GM12864 (cell line): ENCODE measurements at regions not wholly inside any gene's neighbourhood (a gene's known extent, or its start where the extent isn't known, plus 50 kb on each side); places are given as distances from the start of the nearest gene placed in this dataset.
"Not testable (repeated sequence)": the region's sequence is repeated elsewhere in the genome, so short reads cannot be mapped to it uniquely, and the experiment has no call there.

Experiments
- DNase-seq: peaks from one replicate; pipeline ENCODE4 v3.0.0-alpha.2; 2011; ENCODE audit warnings: low read depth
- H3K4me3 ChIP-seq: 2 replicates; pipeline ENCODE4 v1.5.1; 2011; ENCODE audit warnings: mild to moderate bottlenecking, low read depth, low read length, control low read depth
- CTCF ChIP-seq: IDR thresholded peaks from 2 replicates; pipeline ENCODE4 v1.5.1; 2011; ENCODE audit warnings: low read depth, mild to moderate bottlenecking, moderate library complexity, low read length, control low read depth, inconsistent platforms; ENCODE audit errors: missing control alignments

DNA sequence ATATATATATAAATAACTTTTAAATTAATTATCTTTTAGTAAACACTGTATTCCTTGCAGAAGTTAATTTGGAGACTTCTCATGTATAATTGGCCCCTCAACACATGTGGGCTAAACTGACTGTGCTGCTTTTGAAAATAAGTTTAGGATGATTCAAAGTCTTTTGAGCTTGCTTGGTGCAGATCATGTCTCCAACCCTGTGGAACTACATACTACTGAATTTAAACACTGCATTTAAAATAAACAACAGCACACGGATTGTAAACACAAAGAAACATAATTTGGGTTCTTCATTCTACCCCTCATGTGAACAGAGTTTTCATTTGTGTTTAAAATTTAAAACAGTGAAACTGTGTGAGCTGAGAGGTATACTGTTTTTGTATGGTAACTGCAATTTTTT, 167.7 kb downstream of the DDX1 start:
- TF ChIP-seq CTCF = no peak
- DNase-seq = no peak
- H3K4me3 ChIP-seq = no peak overlapping the region

GRCh38 chr2:15759791-15760190, 168.1 kb downstream of the DDX1 start:
- DNase-seq, H3K4me3 ChIP-seq: not testable (repeated sequence)

DNA sequence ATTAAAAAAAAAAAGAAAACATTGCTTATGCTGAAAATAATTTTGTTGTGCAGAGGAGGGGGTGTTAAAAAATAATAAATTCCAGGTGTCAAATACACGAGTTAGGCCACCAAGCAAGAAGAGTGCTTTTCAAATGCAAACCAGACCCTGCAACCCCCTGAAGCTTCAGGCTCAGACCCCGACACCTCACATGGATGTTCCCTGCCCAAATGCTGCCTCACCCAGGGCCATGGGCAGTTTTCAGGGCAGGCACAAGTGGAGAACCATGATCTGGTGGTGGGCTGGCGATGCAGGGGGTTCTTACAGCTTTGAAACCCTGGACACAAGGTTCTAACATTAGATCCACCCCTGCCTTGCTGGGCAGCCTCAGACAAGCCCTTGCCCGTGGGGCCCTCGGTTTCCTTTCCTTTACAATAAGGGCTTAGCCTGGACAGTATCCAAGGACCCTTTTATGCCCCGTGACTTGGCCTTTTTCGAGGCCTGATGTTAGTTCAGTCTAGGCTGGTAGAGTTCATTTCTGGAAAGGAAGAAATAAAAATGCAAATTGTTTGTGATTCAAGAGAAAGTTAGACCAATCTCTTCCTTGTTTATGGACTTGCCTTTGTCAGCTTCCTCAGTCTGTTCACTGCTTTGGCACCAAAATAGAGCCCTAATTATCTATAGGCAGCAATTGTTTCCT, 168.7 kb downstream of the DDX1 start:
- no peak for DNase-seq
- TF ChIP-seq CTCF = no peak
- no peak overlapping the region for H3K4me3 ChIP-seq

GRCh38 chr2:15761056-15761455, 169.4 kb downstream of the DDX1 start:
- no peak overlapping the region for H3K4me3 ChIP-seq
- DNase-seq = no peak
- TF ChIP-seq CTCF = no peak

DNA sequence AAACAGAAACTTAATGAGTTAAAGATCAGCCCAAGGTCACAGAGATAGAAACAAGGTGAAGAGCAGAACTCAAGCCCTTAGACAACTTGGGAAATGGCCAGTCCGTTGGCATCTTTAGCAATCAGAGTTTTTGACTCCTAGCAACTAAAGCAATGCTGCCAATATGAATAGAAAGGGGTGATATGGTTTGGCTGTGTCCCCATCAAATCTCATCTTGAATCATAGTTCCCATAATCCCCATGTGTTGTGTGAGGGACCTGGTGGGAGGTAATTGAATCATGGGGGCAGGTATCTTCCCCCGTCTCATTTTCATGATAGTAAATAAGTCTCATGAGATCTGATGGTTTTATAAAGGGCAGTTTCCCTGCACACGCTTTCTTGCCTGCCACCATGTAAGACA, 170.2 kb downstream of the DDX1 start:
- TF ChIP-seq CTCF = no peak
- no peak for DNase-seq
- H3K4me3 ChIP-seq = no peak overlapping the region

- no peak overlapping the region for H3K4me3 ChIP-seq
- no peak for DNase-seq
- TF ChIP-seq CTCF = no peak
Measured at GRCh38 chr2:15762449-15762848, 170.8 kb downstream of the DDX1 start.

DNA sequence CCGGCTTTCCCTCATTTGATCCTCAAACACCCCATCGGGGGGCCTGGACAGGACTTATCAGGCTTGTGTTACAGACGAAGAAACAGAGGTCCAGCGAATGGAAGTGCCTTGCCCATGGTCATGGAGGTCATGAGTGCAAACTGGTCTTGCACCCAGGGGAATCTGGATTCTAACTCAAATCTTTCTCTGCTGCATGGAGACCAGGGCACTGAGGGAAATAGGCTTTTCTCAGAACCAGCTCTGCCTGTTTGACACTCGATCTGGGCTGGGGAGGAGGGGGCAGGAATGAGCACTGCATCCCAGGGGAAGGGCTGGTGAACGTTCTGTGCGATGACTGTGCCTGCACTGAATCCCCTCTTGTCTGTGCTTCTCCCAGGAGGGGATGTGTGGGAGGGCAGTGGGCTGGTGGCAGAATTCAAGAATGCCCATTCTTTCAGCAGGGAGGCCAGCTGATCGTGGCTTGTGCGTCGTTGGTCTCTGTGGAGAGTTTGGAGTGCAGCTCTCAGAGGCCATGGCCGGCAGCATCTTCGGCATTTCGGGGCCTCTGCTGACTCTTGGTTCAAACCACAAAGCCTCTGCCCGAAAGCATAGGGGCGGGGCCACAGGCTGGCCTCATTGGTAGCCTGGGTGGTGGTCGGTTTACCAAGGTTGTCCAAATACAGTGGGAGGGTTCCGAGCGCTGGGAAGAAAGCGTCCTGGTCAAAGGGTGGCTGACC, 171.6 kb downstream of the DDX1 start:
- no peak overlapping the region for H3K4me3 ChIP-seq
- TF ChIP-seq CTCF = no peak
- no peak for DNase-seq
